Inflammatory macrophage treated with lipopolysaccharide for 1 hour (primary cell): ENCODE measurements at regions not wholly inside any gene's neighbourhood (a gene's known extent, or its start where the extent isn't known, plus 50 kb on each side); places are given as distances from the start of the nearest gene placed in this dataset.

Experiments used
- DNase-seq, 2 donors: peaks; one replicate each; pipeline ENCODE4 v3.0.0-alpha.2; 2020 to 2022

GRCh38 chr10:131010965-131011575 is 300.5 kb downstream of the TCERG1L start:
- no peak for DNase-seq

DNA sequence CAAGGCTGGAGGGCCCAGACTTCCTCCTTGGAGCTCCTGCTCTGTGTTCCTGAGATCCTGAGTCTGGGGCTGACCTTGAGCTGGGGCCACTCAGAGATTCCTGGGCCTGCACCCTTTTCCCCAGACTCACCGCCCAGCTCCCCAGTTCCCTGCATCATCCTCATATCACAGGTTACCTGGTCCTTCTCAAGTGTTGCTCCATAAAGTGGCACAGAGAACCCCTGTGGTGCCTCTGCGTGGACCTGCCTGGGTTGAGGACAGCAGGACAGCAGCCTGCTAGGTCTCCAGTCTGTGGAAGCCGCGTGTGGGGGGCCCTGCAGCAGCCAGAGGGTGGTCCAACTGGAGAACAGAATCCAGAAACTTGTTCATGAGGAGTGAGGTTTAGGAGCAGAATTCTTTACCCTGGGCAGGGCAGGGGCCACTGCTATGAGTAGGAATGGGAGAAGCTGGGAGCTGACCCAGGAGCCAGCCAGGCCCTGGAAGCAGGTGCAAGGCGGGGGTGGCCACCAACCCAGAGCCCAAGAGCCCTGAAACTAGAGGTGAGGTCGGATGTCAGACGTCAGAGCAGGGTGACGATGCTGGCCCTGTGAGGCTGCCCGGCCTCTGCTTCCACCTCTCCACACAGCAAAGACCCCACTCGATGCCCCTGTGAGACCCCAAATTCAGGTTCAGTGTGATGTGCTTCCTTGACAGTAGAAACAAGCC is 299.4 kb downstream of the TCERG1L start:
- DNase-seq: no peak

- no peak for DNase-seq
These were observed 298.9 kb downstream of the TCERG1L start for GRCh38 chr10:131012641-131012985.

DNA sequence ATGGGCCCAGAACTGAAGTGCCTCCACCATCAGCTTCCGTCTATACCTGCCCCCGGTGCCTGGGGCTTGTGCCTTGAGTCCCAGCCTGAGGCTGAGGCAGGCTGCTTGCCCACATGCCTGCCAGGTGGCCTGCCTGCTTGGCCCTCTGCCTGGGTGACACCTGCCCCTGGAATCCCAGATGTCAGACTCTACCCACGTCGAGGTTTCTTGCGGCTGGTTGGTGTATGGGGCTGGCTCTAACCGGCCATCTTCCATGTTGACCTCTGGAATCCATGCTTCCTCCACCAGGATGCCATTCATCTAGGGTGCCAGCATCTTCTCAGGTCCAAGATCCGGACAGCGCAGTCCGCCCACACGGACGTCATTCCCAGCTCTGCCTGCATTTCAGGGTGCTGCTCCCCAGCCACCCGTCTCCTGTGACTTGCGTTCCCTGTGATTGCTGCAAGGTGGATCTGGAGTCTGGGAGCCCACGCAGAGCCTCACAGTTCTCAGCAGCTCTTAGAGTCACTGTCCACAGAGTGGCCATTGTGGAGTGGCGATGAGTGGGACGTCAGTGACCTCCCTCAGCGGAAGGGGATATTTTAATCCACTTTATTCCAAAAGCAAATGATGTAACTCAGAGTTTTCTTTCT is 298.1 kb downstream of the TCERG1L start:
- no peak for DNase-seq

GRCh38 chr10:131014271-131014670 is 297.2 kb downstream of the TCERG1L start:
- no peak for DNase-seq

DNA sequence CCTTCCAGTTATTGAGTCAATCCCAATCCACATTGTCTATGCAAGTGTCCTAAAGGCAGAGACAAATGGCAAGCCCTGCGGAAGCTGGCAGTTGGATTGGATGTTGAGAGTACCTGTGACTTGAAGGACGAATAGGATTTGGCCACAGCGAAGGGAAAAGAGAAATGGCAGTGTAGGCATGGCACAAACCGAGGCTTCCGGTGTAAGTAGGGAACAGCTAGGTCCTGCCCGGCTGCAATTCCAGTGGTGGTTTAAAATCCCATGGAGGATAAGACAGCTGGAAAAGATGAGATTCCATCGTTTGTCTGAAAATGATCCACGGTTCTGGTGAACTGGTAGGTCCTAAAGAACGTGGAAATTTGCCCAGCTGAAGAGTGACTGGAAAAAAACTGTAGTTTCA is 296.2 kb downstream of the TCERG1L start:
- DNase-seq: no peak

DNA sequence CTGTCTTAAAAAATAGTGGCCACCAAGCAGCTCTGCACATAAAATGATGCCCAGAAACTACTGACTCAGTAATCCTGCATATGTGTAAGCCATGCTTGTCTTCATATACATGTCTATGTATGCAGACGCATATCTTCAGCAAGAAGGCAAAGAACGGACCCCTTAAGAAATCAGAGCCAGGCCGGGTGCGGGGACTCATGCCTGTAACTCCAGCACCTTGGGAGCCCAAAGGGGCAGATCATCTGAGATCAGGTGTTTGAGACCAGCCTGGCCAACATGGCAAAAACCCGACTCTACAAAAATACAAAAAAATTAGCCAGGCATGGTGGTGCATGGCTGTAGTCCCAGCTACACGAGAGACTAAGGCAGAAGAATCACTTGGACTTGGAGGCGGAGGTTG is 295.0 kb downstream of the TCERG1L start:
- DNase-seq: no peak

DNA sequence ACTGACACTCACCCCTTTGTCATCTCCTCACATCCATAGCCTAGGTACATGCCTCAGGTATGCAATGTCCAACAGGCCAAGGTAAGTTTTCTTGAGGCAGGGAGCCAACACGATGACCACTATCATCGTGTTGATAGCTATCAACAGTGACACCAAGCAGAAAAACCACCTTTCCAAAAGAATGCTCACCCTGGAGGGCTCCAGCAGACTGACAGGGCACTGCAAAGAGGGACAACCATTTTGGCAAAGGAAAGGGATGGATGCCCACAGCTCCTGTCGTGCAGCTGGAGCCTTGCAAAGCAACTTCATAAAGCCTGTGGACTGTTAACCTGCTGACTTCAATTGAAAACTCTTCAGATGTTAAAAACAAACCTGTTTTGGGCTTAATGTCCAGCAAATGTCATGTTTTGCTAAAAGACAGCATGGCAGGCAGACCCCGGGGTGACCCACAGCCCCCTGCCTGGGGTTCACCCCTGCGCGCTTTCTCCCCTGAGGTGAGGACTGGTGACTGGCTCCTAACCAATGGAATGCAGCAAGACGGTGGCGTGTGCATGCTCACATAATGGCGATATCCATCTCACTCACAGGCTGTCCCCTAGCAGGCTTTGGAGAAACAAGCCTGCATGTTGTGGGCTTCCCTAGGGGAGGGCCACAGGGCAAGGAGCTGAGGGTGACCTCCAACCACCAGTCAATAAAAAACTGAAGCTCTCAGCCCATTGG is 293.8 kb downstream of the TCERG1L start:
- no peak for DNase-seq

DNA sequence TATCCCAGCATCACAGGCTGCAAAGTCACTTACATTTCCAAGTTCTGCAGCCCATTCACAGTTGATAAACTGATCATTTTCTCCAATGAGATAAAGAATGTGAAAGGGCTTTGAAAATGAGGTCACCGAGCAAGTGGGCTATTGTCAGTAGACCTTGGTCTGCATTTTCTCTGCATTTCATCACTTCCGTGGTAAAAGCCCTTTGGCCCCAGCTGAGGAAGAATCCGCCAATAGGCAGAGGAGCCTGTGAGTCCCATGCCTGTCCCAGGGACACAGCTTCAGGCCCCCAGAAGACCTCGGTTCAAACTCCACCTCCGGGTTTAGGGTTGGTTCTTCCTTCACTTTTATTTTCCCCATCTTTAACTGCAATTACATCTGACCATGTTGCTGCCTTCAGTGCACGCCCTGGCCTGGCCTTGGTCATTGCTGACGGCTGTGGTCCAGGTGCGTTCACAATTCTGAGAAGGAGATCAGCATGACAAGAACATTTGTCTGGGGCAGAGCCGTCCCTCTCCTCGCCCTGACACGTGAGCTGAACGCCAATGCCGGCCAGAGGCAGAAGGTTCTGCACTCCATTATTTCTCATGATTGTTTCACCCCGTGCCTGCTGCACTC is 292.5 kb downstream of the TCERG1L start:
- DNase-seq: no peak

- DNase-seq: no peak
These were observed 291.8 kb downstream of the TCERG1L start for GRCh38 chr10:131019696-131020095.

- no peak for DNase-seq
These were observed 290.7 kb downstream of the TCERG1L start for GRCh38 chr10:131020775-131021174.

GRCh38 chr10:131021246-131021895 is 290.1 kb downstream of the TCERG1L start:
- no peak for DNase-seq

DNA sequence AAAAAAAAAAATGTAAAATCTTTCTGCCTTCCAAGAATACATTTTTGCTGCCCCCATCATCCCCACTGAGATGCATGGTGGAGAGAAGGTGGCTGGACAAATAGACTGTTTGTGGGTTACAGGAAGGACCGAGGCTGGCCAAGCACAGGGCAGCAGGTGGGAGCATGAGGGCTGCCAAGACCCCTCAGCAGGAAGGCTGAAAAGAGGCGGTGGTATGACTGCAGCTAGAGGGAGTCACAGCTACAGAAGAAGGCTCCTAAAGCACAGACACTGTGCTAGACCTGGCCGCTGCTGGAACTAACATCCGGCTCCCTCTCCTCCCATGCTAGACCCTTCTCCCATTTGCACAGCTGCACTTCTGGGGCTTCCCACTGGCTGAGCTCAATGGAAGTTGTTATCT is 289.6 kb downstream of the TCERG1L start:
- no peak for DNase-seq

- DNase-seq: no peak
These were observed 289.2 kb downstream of the TCERG1L start for GRCh38 chr10:131022369-131022768.

DNA sequence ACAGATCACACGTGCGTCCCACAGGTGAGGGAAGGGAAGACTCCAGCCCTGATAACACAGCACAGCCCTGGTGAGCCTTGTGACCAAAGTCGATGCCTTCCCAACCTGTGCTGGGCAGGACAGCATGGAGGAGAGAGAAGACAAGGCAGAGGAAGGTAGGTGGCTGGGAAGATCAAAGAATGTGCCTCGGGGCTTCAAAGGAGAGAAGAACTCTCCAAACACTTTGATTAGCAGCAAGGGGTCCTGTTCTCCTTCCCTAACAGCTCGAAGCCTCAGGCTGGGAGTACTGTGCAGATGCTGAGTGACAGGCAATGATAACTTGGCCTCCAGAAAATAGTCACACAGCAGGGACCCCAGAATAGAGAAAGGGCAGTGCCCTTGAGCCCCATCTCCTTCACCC is 288.5 kb downstream of the TCERG1L start:
- no peak for DNase-seq

DNA sequence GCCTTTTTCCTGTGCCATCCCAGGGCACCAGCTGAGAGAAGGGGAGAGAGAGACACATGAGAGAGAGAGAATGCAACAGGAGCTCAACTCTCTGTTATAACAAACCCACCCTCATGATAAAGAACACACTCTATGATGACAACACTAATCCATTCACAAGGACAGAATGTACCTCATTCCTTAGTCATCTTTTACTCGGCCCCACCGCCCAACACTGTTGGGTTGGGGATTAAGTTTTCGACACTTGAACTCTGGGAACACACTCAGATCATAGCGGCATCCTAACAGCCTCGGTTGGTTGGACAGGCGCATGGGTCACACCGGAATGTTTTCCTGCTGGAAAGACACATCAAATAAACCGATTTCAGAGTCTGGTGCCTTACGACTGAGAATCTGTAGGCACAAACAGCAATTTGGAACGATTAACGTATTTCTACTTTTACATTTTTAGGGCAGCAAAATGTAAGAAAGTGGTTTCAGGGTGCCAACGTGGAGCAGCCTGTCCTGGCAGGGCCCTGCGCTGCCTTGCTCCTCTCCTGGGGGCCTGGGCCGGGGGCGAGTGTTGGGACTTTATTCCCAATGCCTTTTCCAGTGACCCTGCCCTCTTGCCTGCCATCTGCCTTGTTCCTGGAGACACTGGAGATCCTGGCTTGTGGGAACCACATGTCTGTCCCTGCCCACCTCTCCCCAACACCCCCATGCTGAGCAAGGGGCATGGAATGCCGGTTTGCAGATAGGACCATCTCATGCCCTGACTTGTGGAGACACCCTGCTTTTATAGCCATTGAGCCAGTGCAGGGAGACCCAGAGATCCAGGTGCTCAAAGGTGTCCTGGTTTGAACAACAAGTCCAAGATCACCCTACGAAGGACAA is 287.0 kb downstream of the TCERG1L start:
- DNase-seq: no peak

DNA sequence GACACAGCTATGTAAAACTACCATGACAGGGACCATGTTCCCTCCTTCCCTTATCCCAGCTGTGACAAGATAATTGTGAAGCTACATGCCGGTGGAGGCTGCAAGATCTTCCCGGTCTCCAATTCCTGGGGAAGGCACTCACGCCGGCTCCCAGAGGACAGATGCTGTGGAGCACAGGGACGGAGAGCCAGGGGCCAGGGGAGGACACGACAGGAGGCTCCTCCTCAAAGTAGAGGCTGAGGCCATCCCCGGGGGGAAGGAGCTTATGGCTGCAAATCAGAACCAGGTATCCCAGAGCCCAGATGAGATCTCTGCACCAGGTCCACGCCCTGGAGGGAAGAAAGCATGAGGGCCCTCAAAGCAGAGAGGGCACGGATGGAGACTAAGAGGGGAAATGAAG is 286.2 kb downstream of the TCERG1L start:
- DNase-seq: no peak

- DNase-seq: no peak
These were observed 284.3 kb downstream of the TCERG1L start for GRCh38 chr10:131027256-131027655.

GRCh38 chr10:131031346-131031745 is 280.2 kb downstream of the TCERG1L start:
- DNase-seq: no peak

DNA sequence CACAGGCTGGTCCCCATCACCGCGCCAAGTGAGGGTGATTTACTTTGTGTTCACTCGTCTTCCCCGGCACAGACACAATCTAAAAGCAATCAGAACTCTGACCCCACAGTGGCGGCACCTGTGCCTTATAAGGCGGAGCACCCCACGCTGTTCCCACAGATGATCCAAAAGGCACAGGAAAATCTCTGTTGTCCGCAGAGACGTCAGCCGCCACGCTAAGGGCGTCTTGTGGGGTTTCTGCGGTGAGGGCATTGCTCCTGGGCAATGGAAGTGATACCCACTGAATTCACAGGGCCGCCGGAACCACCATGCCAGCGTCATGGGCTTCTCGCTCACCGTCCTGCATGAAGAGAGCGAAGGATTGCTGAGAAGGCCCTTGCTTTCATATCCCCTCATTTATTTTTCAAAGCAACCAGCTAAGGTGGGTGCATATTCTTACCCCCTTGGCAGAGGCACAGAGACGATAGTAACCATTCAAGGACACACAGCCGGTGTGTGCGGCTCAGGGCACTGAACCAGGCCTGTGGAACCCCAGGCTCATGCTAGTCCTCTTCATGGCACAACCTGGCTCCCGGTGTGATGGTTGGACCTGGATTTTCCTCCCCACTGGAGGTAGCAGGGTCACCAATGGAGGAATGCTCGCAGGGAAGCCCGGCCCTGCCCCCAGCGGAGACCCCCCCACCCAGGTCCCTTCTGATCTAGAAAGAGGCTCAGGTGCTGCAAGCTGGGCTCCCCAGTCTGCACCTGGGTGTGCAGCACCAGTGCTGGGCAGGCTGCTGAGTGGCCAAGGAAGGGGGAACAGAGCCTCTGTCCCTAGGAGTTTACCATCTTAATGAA is 279.0 kb downstream of the TCERG1L start:
- DNase-seq: no peak
